BLaER1 treated with 17β-estradiol and CSF1 and Interleukin-3, amounts not matched to agents 10 nM and 100 nM (cell line): ENCODE measurements at regions not wholly inside any gene's neighbourhood (a gene's known extent, or its start where the extent isn't known, plus 50 kb on each side); places are given as distances from the start of the nearest gene placed in this dataset.
A peak's percentile ranks its signal among the peaks of the same experiment; 100 is the strongest.

Source experiments
- H3K27ac ChIP-seq, 11 experiments: shearing (Covaris generic); formaldehyde crosslinking; 2 replicates each; pipeline ENCODE4 v1.8.1; 2022
- H3K27me3 ChIP-seq, 11 experiments: shearing (Covaris generic); formaldehyde crosslinking; 2 replicates each; pipeline ENCODE4 v1.8.1; 2022
- H3K36me3 ChIP-seq, 11 experiments: shearing (Covaris generic); formaldehyde crosslinking; 2 replicates each; pipeline ENCODE4 v1.8.1; 2022
- H3K4me1 ChIP-seq, 10 experiments: shearing (Covaris generic); formaldehyde crosslinking; 2 replicates each; pipeline ENCODE4 v1.8.1; 2022
- H3K4me2 ChIP-seq, 11 experiments: shearing (Covaris generic); formaldehyde crosslinking; 2 replicates each; pipeline ENCODE4 v1.8.1; 2022
- H3K4me3 ChIP-seq, 10 experiments: shearing (Covaris generic); formaldehyde crosslinking; 2 replicates each; pipeline ENCODE4 v1.8.1; 2022
- H3K9ac ChIP-seq, 11 experiments: shearing (Covaris generic); formaldehyde crosslinking; 2 replicates each; pipeline ENCODE4 v1.8.1; 2022
- H3K9me3 ChIP-seq, 11 experiments: shearing (Covaris generic); formaldehyde crosslinking; replicated peaks in 1 of 11; 2 replicates each; pipeline ENCODE4 v1.8.1; 2022
- H4K20me1 ChIP-seq, 11 experiments: shearing (Covaris generic); formaldehyde crosslinking; 2 replicates each; pipeline ENCODE4 v1.8.1; 2022
- Cebpa-rat ChIP-seq, 11 experiments: shearing (Covaris generic); IDR thresholded peaks; 2 replicates each; pipeline ENCODE4 v1.8.1; 2022

DNA sequence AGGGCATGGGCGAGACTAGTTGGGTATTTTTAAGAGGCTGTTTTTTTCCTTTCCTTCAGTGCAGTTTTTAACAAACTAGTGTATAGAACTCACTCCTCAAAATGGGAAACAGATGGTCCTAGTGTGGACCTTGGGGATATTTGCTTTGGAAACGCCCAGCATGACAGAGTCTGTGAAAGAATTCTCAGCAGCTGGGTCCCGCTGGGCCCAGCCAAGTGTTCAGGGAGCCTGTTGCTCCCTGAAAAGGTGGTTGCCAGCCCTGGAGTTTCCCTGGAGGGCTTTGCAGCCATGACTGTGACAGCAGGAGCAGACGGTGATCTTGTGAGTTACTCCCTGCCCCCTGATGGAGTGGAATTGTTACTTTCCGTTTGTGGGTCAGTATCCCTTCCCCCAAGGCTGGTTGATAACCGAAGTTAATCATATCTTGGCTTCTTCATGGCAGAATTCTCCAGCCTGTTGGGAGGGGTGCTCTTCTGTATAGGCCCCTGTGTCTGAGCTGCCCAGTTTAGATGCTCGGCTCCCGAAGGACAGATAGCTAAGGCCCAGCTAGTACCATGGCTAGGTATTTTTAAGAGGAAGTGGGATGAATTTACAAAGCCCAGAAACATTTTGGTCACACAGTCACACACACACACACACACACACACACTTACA lies 278.6 kb upstream of the HABP2 start:
- peaks cover 26 to 51% (median 36%) of the 10 kb centered on the region in 11 experiments for H3K9me3 ChIP-seq
- no peak overlapping the region for H3K4me3 ChIP-seq
- peak overlapping the region in 10 of 11 experiments; percentile 63 to 90 (median 76); a peak in 18 of 22 replicates for H3K4me2 ChIP-seq
- H3K36me3 ChIP-seq: peaks cover 0 to 9% (median 0%) of the 10 kb centered on the region in 11 experiments; a peak in 1 of 22 replicates
- H3K9ac ChIP-seq: peak overlapping the region in 4 of 11 experiments; percentile 68 to 76 (median 72); a peak in 4 of 22 replicates
- TF ChIP-seq Cebpa-rat (IDR thresholded peaks at IDR 0.05): no peak
- H3K27ac ChIP-seq: peak overlapping the region in 7 of 11 experiments; percentile 69 to 86 (median 80); a peak in 14 of 22 replicates
- no peaks in the 10 kb centered on the region for H3K27me3 ChIP-seq
- peaks cover 0 to 4% (median 0%) of the 10 kb centered on the region in 11 experiments; a peak in 1 of 22 replicates for H4K20me1 ChIP-seq
- H3K4me1 ChIP-seq: peaks cover 17 to 39% (median 27%) of the 10 kb centered on the region in 10 experiments

DNA sequence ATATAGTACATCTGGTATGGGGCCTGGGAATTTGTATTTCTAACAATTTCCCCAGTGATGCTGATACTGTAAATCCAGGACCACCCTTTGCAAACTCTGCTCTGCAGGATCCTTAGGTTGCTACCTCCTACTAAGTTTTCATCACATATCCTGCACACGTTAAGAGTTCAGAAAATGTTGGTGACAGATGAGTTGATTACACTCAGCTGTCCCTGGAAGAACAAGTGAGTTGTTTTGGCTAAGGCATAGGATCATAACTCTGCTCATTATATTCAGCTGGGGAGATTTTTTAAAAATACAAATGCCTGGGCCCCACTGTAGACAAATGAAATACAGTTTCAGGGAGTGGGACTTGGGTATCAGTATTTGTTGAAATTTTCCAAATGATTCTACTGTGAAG lies 274.6 kb upstream of the HABP2 start:
- no peak for TF ChIP-seq Cebpa-rat (IDR thresholded peaks at IDR 0.05)
- H4K20me1 ChIP-seq: no peaks in the 10 kb centered on the region
- H3K9ac ChIP-seq: no peak overlapping the region
- H3K9me3 ChIP-seq: peaks cover 27 to 61% (median 45%) of the 10 kb centered on the region in 11 experiments
- peak overlapping the region in 2 of 11 experiments; percentile 2 to 7; a peak in 1 of 22 replicates for H3K4me2 ChIP-seq
- H3K27me3 ChIP-seq: no peaks in the 10 kb centered on the region
- H3K4me3 ChIP-seq: no peak overlapping the region
- H3K4me1 ChIP-seq: peaks cover 7 to 20% (median 14%) of the 10 kb centered on the region in 10 experiments
- H3K36me3 ChIP-seq: peaks cover 0 to 9% (median 0%) of the 10 kb centered on the region in 11 experiments; a peak in 1 of 22 replicates
- no peak overlapping the region for H3K27ac ChIP-seq

DNA sequence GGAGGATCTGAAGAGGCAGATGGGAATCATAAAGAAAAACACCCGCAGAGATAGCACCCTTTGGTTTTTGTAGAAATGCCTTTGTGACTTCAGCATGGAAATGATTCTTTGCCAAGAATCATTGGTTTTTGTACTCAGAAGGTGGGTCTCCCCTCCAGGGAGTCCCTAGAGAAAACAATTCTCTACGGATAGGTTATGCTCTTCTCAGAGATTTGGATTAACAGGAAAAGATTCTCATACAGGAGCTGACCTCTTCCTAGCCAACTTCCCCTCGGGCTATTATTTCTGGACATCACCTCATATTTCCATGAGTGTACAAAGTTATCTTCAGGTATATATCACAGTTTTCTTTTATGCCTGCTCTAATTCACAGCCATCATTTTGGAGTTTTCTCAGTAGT lies 274.2 kb upstream of the HABP2 start:
- peaks cover 3 to 15% (median 10%) of the 10 kb centered on the region in 10 experiments for H3K4me1 ChIP-seq
- H3K4me3 ChIP-seq: no peak overlapping the region
- no peaks in the 10 kb centered on the region for H3K27me3 ChIP-seq
- peaks cover 0 to 9% (median 0%) of the 10 kb centered on the region in 11 experiments; a peak in 1 of 22 replicates for H3K36me3 ChIP-seq
- H3K9ac ChIP-seq: no peak overlapping the region
- peaks cover 27 to 61% (median 45%) of the 10 kb centered on the region in 11 experiments for H3K9me3 ChIP-seq
- H3K27ac ChIP-seq: no peak overlapping the region
- H4K20me1 ChIP-seq: no peaks in the 10 kb centered on the region
- H3K4me2 ChIP-seq: peak overlapping the region in 2 of 11 experiments; percentile 2 to 7; a peak in 1 of 22 replicates
- no peak for TF ChIP-seq Cebpa-rat (IDR thresholded peaks at IDR 0.05)

DNA sequence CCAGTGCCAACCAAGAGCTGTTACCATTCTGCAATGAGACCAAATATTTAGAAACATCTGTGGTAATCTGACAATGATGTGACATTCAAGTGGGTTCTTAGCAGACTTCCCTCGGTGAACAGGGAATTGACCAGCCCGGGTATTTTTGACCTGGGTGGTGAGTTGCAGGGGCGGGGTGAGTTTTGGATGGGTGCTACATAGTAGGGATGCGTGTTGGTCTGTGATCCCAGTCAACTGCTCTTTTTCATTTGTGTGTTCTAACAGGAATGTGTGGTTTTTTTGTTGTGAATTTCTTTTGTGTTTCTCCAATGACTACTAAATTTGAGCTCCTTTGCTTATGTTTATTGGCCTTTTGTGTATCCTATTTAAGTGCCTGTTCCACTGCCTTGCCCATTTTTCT lies 273.6 kb upstream of the HABP2 start:
- TF ChIP-seq Cebpa-rat (IDR thresholded peaks at IDR 0.05): no peak
- Histone ChIP-seq H4K20me1 (no peaks in the 10 kb centered on the region), H3K36me3 (peaks cover 0 to 9% (median 0%) of the 10 kb centered on the region in 11 experiments; a peak in 1 of 22 replicates), H3K4me1 (peaks cover 0 to 9% (median 4%) of the 10 kb centered on the region in 10 experiments; a peak in 12 of 20 replicates), H3K4me2 (no peak overlapping the region), H3K9me3 (peaks cover 27 to 58% (median 40%) of the 10 kb centered on the region in 11 experiments), H3K9ac (no peak overlapping the region), H3K27ac (no peak overlapping the region), H3K4me3 (no peak overlapping the region), H3K27me3 (no peaks in the 10 kb centered on the region)

DNA sequence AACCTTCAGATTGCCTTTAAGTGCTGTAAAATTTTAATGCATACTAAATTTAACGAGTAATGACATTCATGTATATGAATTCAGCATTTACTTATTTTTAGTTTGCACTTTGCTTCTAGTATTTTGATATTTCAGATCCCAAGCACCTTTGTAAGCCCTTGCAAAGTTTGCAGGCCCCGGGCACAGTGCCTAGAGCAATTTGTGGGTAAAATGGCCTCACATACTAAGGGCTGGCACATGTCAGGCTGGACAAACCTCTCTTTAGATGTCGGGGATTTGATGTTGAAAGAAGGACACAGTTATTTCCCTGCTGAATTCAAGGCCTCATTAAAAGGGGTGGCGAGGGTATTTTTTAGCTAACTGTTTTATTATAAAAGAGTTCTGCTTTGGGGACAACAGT lies 270.3 kb upstream of the HABP2 start:
- H4K20me1 ChIP-seq: no peaks in the 10 kb centered on the region
- H3K36me3 ChIP-seq: no peaks in the 10 kb centered on the region
- no peak overlapping the region for H3K27ac ChIP-seq
- no peak for TF ChIP-seq Cebpa-rat (IDR thresholded peaks at IDR 0.05)
- H3K4me3 ChIP-seq: no peak overlapping the region
- H3K27me3 ChIP-seq: no peaks in the 10 kb centered on the region
- peaks cover 0 to 25% (median 10%) of the 10 kb centered on the region in 11 experiments; a peak in 11 of 22 replicates for H3K9me3 ChIP-seq
- H3K9ac ChIP-seq: no peak overlapping the region
- peaks cover 0 to 6% (median 4%) of the 10 kb centered on the region in 10 experiments; a peak in 3 of 20 replicates for H3K4me1 ChIP-seq
- no peak overlapping the region for H3K4me2 ChIP-seq

DNA sequence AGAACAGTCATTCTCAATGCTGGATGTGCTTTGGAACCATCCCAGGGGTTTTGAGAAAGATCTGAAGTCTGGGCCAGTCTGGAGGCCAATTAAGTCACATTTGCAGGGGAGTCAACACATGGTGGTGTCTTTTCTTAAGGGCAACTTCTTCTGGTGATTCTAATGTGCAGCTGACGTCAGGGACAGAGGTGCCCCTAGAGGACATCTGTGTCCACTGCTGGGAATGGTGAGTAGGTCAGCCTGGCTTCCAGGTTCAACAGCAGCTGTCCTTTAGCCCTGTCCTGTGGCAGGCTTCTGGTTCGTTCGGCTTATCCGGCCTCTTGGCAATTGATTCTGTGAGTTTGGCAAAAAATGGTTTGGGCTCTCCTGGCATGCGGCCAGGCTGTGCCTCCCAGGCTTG lies 269.7 kb upstream of the HABP2 start:
- Histone ChIP-seq H3K4me3 (no peak overlapping the region), H3K27ac (no peak overlapping the region), H3K27me3 (no peaks in the 10 kb centered on the region), H3K4me1 (peaks cover 0 to 6% (median 4%) of the 10 kb centered on the region in 10 experiments; a peak in 3 of 20 replicates), H4K20me1 (no peaks in the 10 kb centered on the region), H3K36me3 (no peaks in the 10 kb centered on the region), H3K9me3 (peaks cover 0 to 20% (median 9%) of the 10 kb centered on the region in 11 experiments; a peak in 9 of 22 replicates), H3K9ac (no peak overlapping the region), H3K4me2 (no peak overlapping the region)
- TF ChIP-seq Cebpa-rat (IDR thresholded peaks at IDR 0.05): no peak

DNA sequence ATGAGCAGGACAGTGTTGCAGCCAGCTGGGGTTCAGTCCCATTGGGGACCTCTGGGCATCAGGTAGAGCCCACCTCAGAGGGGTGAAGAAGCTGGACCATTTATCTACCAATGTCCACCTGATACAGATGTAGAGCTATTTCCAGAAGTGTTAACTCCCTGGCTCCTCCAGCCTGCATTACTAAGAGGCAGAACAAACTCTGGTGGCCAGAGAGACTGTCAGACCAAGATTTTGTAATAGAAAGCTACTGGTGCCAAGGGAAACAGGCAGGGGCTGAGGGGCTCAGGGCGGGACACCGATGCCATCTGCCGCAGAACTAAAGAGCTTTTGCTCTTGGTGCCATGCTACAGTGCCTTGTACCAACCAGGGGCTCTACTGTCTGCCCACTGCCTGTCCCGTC lies 268.2 kb upstream of the HABP2 start:
- no peak overlapping the region for H3K4me3 ChIP-seq
- TF ChIP-seq Cebpa-rat (IDR thresholded peaks at IDR 0.05): no peak
- no peaks in the 10 kb centered on the region for H3K27me3 ChIP-seq
- 0 out of 20 replicates have a peak, but pooled peaks cover 0 to 5% (median 0%) of the 10 kb centered on the region in 10 experiments for H3K4me1 ChIP-seq
- H3K4me2 ChIP-seq: no peak overlapping the region
- H3K9ac ChIP-seq: no peak overlapping the region
- H3K36me3 ChIP-seq: no peaks in the 10 kb centered on the region
- H3K9me3 ChIP-seq: peaks cover 0 to 14% (median 9%) of the 10 kb centered on the region in 11 experiments; a peak in 9 of 22 replicates
- H3K27ac ChIP-seq: no peak overlapping the region
- H4K20me1 ChIP-seq: no peaks in the 10 kb centered on the region

DNA sequence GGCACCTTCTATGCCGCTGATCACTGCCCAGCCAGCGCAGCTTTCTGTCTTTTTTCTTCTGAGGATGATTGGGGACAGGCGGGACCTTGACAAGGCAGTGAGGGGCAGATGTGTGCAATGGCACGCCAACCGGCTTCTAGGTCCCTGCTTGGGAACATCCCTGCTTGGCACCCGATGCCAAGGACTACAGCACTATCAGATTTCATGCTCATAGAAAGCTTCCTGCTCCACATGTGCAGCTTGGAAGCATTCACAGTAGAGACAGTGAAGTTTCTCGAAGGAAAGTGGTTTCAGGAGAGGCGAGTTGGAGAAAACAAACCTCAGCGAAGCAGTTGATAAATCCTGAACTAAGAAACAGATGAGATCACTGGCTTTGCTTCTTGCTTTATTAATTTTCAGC lies 267.5 kb upstream of the HABP2 start:
- H3K9me3 ChIP-seq: peaks cover 0 to 8% (median 4%) of the 10 kb centered on the region in 11 experiments; a peak in 8 of 22 replicates
- H3K9ac ChIP-seq: no peak overlapping the region
- no peak overlapping the region for H3K4me2 ChIP-seq
- H3K4me1 ChIP-seq: 0 out of 20 replicates have a peak, but pooled peaks cover 0 to 5% (median 0%) of the 10 kb centered on the region in 10 experiments
- no peak overlapping the region for H3K4me3 ChIP-seq
- no peak for TF ChIP-seq Cebpa-rat (IDR thresholded peaks at IDR 0.05)
- no peak overlapping the region for H3K27ac ChIP-seq
- no peaks in the 10 kb centered on the region for H3K27me3 ChIP-seq
- no peaks in the 10 kb centered on the region for H4K20me1 ChIP-seq
- no peaks in the 10 kb centered on the region for H3K36me3 ChIP-seq

DNA sequence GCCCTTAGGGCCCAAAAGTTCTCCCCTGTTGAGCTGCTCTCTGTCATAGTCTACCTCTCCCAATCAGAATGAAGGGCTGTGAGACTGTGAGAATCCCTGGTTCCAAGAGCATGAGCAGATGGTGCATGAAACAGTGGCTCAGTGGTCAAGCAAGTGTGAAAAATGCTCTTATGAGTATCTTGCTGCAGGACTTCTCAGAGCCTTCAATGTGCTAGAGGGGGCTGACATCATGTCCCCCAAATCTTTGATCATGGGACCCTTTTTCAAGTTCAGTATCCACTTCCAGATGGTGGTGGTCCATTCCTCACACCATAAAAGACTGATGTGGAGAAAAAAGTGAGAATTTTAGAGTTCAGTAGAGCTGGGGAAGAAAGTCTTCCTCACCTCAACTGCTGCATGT lies 265.3 kb upstream of the HABP2 start:
- H3K27ac ChIP-seq: no peak overlapping the region
- no peaks in the 10 kb centered on the region for H4K20me1 ChIP-seq
- H3K9ac ChIP-seq: no peak overlapping the region
- no peak overlapping the region for H3K4me3 ChIP-seq
- H3K4me2 ChIP-seq: no peak overlapping the region
- no peaks in the 10 kb centered on the region; a peak in 1 of 22 replicates for H3K9me3 ChIP-seq
- H3K36me3 ChIP-seq: no peaks in the 10 kb centered on the region
- H3K27me3 ChIP-seq: no peaks in the 10 kb centered on the region
- 0 out of 20 replicates have a peak, but pooled peaks cover 0 to 5% (median 0%) of the 10 kb centered on the region in 10 experiments for H3K4me1 ChIP-seq
- TF ChIP-seq Cebpa-rat (IDR thresholded peaks at IDR 0.05): no peak
